ENCODE measurements at regions not wholly inside any gene's neighbourhood (a gene's known extent, or its start where the extent isn't known, plus 50 kb on each side); places are given as distances from the start of the nearest gene placed in this dataset.

- TF ChIP-seq CTCF (IDR thresholded peaks at IDR 0.05) (no peak), POLR2A (IDR thresholded peaks at IDR 0.05) (no peak), POLR2AphosphoS5 (IDR thresholded peaks at IDR 0.05) (no peak), EP300 (IDR thresholded peaks at IDR 0.05; ENCODE audit: low read depth) (no peak)
These were observed 134.1 kb downstream of the LACC1 start for GRCh38 chr13:44013758-44014291.

Measured in transverse colon (tissue), 4 donors.